ENCODE measurements at regions not wholly inside any gene's neighbourhood (a gene's known extent, or its start where the extent isn't known, plus 50 kb on each side); places are given as distances from the start of the nearest gene placed in this dataset.

GRCh38 chr13:56837161-56837560 lies 303.6 kb upstream of the PRR20A start:
- DNase-seq = no peak

- no peak for DNase-seq
Observed at GRCh38 chr13:56850852-56851251, 289.9 kb upstream of the PRR20A start.

- DNase-seq = no peak
Observed at GRCh38 chr13:56861476-56861875, 279.2 kb upstream of the PRR20A start.

- no peak for DNase-seq
Observed at GRCh38 chr13:56864451-56864850, 276.3 kb upstream of the PRR20A start.

- no peak for DNase-seq
Observed at GRCh38 chr13:56865416-56865815, 275.3 kb upstream of the PRR20A start.

GRCh38 chr13:56869671-56870070 lies 271.0 kb upstream of the PRR20A start:
- no peak for DNase-seq

GRCh38 chr13:56886398-56886797 lies 254.3 kb upstream of the PRR20A start:
- DNase-seq = peak; percentile 62

GRCh38 chr13:56888455-56888854 lies 252.3 kb upstream of the PRR20A start:
- DNase-seq = no peak

GRCh38 chr13:56893843-56894242 lies 246.9 kb upstream of the PRR20A start:
- no peak for DNase-seq

GRCh38 chr13:56900549-56901279 lies 240.0 kb upstream of the PRR20A start:
- DNase-seq = no peak

GRCh38 chr13:56902276-56902675 lies 238.4 kb upstream of the PRR20A start:
- DNase-seq = no peak

GRCh38 chr13:56903710-56904282 lies 236.9 kb upstream of the PRR20A start:
- no peak for DNase-seq

- DNase-seq = no peak
Observed at GRCh38 chr13:56906909-56907308, 233.8 kb upstream of the PRR20A start.

- DNase-seq = no peak
Observed at GRCh38 chr13:56907766-56908165, 233.0 kb upstream of the PRR20A start.

- DNase-seq = no peak
Observed at GRCh38 chr13:56909896-56910600, 230.7 kb upstream of the PRR20A start.

GRCh38 chr13:56917966-56918365 lies 222.8 kb upstream of the PRR20A start:
- no peak for DNase-seq

GRCh38 chr13:56923626-56924140 lies 217.0 kb upstream of the PRR20A start:
- no peak for DNase-seq

GRCh38 chr13:56924401-56924800 lies 216.3 kb upstream of the PRR20A start:
- no peak for DNase-seq

GRCh38 chr13:56932104-56932503 lies 208.6 kb upstream of the PRR20A start:
- no peak for DNase-seq

- DNase-seq = no peak
Observed at GRCh38 chr13:56953965-56954364, 186.8 kb upstream of the PRR20A start.

GRCh38 chr13:56975647-56976046 lies 165.1 kb upstream of the PRR20A start:
- DNase-seq = no peak

GRCh38 chr13:56980856-56981255 lies 159.9 kb upstream of the PRR20A start:
- DNase-seq = no peak

- no peak for DNase-seq
Observed at GRCh38 chr13:56986121-56986520, 154.6 kb upstream of the PRR20A start.

- no peak for DNase-seq
Observed at GRCh38 chr13:56988543-56988942, 152.2 kb upstream of the PRR20A start.
